ENCODE measurements at regions not wholly inside any gene's neighbourhood (a gene's known extent, or its start where the extent isn't known, plus 50 kb on each side); places are given as distances from the start of the nearest gene placed in this dataset.

- no peak overlapping the region for H3K9ac ChIP-seq (ENCODE audit: low read length)
- intact Hi-C loops (cut with micrococcal nuclease), result no loop called here
- H3K79me2 ChIP-seq (ENCODE audit: control insufficient read depth, insufficient read depth, low read length), result no peaks in the 10 kb centered on the region
- peaks cover 0 to 4% (median 1%) of the 10 kb centered on the region in 4 experiments for H3K27me3 ChIP-seq (replicated peaks in 1 of 4; ENCODE audit: control extremely low read depth in 1 of 4, control insufficient read depth in 3 of 4, insufficient read depth in 4 of 4, low read length in 3 of 4)
- no peak overlapping the region for H3K27ac ChIP-seq (ENCODE audit: low read length in 2 of 2)
- TF ChIP-seq CTCF (IDR thresholded peaks at IDR 0.05), result no peak
- no peak for TF ChIP-seq EZH2 (IDR thresholded peaks at IDR 0.05; ENCODE audit: borderline replicate concordance, insufficient read depth, low read depth, low read length, poor library complexity, severe bottlenecking)
- no peaks in the 10 kb centered on the region for H3K36me3 ChIP-seq (replicated peaks in 1 of 2; ENCODE audit: control extremely low read depth in 1 of 2, control insufficient read depth in 1 of 2, extremely low read depth in 1 of 2, insufficient read depth in 2 of 2, low read length in 1 of 2)
- no peaks in the 10 kb centered on the region for H3K4me1 ChIP-seq (ENCODE audit: control insufficient read depth in 2 of 2, insufficient read depth in 2 of 2, low read length in 2 of 2)
- DNase-seq (no peak), ATAC-seq (ENCODE audit: low read depth) (no peak)
- Mint-ChIP-seq H3K4me3 (no peak overlapping the region), H3K9me3 (ENCODE audit: insufficient read depth) (no peaks in the 10 kb centered on the region), H3K27me3 (peaks cover 20% of the 10 kb centered on the region), H3K27ac (no peak overlapping the region), H3K4me1 (no peaks in the 10 kb centered on the region)
- no peak overlapping the region for H3K4me3 ChIP-seq (ENCODE audit: control extremely low read depth in 1 of 5, extremely low read depth in 1 of 5, insufficient read depth in 1 of 5, low read depth in 2 of 5, low read length in 4 of 5)
- H2AFZ ChIP-seq (ENCODE audit: insufficient read depth, low read depth, low read length, poor library complexity, severe bottlenecking), result no peak overlapping the region
- WGBS (ENCODE audit: insufficient coverage), result 85% methylated on average over 1 of the region's 1 CpG
- H3K9me3 ChIP-seq (ENCODE audit: control extremely low read depth in 1 of 3, control insufficient read depth in 2 of 3, insufficient read depth in 1 of 3, low read length in 2 of 3), result no peaks in the 10 kb centered on the region
- H4K20me1 ChIP-seq (ENCODE audit: control insufficient read depth, insufficient read depth, low read length, poor library complexity, severe bottlenecking), result no peaks in the 10 kb centered on the region
- ChIA-PET POLR2A (no interaction called here), CTCF (no interaction called here)
- H3K4me2 ChIP-seq (replicated peaks; ENCODE audit: low read depth, low read length, poor library complexity, severe bottlenecking), result no peak overlapping the region
Measured at GRCh38 chr10:90579602-90580242, 278.1 kb downstream of the HTR7 start.

- Histone ChIP-seq H2AFZ (ENCODE audit: insufficient read depth, low read depth, low read length, poor library complexity, severe bottlenecking) (no peak overlapping the region), H3K4me2 (replicated peaks; ENCODE audit: low read depth, low read length, poor library complexity, severe bottlenecking) (no peak overlapping the region), H3K27me3 (replicated peaks in 1 of 4; ENCODE audit: control extremely low read depth in 1 of 4, control insufficient read depth in 3 of 4, insufficient read depth in 4 of 4, low read length in 3 of 4) (peaks cover 0 to 4% (median 1%) of the 10 kb centered on the region in 4 experiments), H3K9ac (ENCODE audit: low read length) (no peak overlapping the region), H3K36me3 (replicated peaks in 1 of 2; ENCODE audit: control extremely low read depth in 1 of 2, control insufficient read depth in 1 of 2, extremely low read depth in 1 of 2, insufficient read depth in 2 of 2, low read length in 1 of 2) (no peaks in the 10 kb centered on the region), H3K27ac (ENCODE audit: low read length in 2 of 2) (no peak overlapping the region), H3K9me3 (ENCODE audit: control extremely low read depth in 1 of 3, control insufficient read depth in 2 of 3, insufficient read depth in 1 of 3, low read length in 2 of 3) (no peaks in the 10 kb centered on the region), H3K79me2 (ENCODE audit: control insufficient read depth, insufficient read depth, low read length) (no peaks in the 10 kb centered on the region), H4K20me1 (ENCODE audit: control insufficient read depth, insufficient read depth, low read length, poor library complexity, severe bottlenecking) (no peaks in the 10 kb centered on the region), H3K4me3 (ENCODE audit: control extremely low read depth in 1 of 5, extremely low read depth in 1 of 5, insufficient read depth in 1 of 5, low read depth in 2 of 5, low read length in 4 of 5) (no peak overlapping the region), H3K4me1 (ENCODE audit: control insufficient read depth in 2 of 2, insufficient read depth in 2 of 2, low read length in 2 of 2) (no peaks in the 10 kb centered on the region)
- ATAC-seq (ENCODE audit: low read depth), result no peak
- CTCF ChIA-PET, result no interaction called here
- TF ChIP-seq CTCF (IDR thresholded peaks at IDR 0.05) (no peak), EZH2 (IDR thresholded peaks at IDR 0.05; ENCODE audit: borderline replicate concordance, insufficient read depth, low read depth, low read length, poor library complexity, severe bottlenecking) (no peak)
- Mint-ChIP-seq H3K4me3 (no peak overlapping the region), H3K27me3 (peaks cover 30% of the 10 kb centered on the region), H3K27ac (no peak overlapping the region), H3K4me1 (no peaks in the 10 kb centered on the region), H3K9me3 (ENCODE audit: insufficient read depth) (peaks cover 5% of the 10 kb centered on the region)
- DNase-seq, result no peak
- POLR2A ChIA-PET, result no interaction called here
- intact Hi-C loops (cut with micrococcal nuclease), result no loop called here
- no CpG with 5 or more reads among the region's 3 CpGs for WGBS (ENCODE audit: insufficient coverage)
Measured at GRCh38 chr10:90583416-90583815, 274.4 kb downstream of the HTR7 start.

All from B cell (primary cell).